LNCaP clone FGC (cell line): ENCODE measurements at regions not wholly inside any gene's neighbourhood (a gene's known extent, or its start where the extent isn't known, plus 50 kb on each side); places are given as distances from the start of the nearest gene placed in this dataset.

Source experiments
- DNase-seq: peaks from one replicate; pipeline ENCODE4 v3.0.0-alpha.2; 2011; ENCODE audit warnings: low read depth
- H3K4me3 ChIP-seq: 2 replicates; pipeline ENCODE4 v1.5.1; 2011; ENCODE audit warnings: mild to moderate bottlenecking, low read depth, low read length, control low read depth
- TF ChIP-seq, protein P1 (sequence below): IDR thresholded peaks from 2 replicates; pipeline ENCODE4 v1.5.1; 2012; ENCODE audit warnings: mild to moderate bottlenecking; ENCODE audit not compliant: control insufficient read depth, insufficient read depth; ENCODE audit errors: extremely low read depth

GRCh38 chr14:34103176-34103575, 152.3 kb upstream of the EGLN3 start:
- H3K4me3 ChIP-seq, result no peak overlapping the region
- TF ChIP-seq, protein P1, sequence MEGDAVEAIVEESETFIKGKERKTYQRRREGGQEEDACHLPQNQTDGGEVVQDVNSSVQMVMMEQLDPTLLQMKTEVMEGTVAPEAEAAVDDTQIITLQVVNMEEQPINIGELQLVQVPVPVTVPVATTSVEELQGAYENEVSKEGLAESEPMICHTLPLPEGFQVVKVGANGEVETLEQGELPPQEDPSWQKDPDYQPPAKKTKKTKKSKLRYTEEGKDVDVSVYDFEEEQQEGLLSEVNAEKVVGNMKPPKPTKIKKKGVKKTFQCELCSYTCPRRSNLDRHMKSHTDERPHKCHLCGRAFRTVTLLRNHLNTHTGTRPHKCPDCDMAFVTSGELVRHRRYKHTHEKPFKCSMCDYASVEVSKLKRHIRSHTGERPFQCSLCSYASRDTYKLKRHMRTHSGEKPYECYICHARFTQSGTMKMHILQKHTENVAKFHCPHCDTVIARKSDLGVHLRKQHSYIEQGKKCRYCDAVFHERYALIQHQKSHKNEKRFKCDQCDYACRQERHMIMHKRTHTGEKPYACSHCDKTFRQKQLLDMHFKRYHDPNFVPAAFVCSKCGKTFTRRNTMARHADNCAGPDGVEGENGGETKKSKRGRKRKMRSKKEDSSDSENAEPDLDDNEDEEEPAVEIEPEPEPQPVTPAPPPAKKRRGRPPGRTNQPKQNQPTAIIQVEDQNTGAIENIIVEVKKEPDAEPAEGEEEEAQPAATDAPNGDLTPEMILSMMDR, result no peak
- DNase-seq, result no peak

DNA sequence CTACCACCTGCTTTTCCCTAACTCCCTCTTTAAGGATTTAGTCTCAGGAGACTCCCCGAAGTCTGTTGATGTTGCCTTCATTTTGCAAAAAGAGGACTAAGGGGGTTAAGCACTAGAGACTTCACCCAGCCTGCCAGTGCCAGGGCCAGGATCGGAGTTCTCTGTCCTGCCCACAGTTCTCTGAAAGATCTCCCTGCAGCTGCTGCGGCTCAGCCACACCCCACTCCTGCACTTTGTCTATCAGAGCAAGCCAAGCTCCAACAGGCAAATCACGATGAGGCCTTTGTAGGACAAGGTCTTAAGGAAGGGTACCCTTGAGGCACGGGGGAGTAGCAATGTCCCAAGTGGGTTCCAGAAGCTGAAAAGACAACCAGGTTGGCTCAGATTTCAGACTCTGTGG, 148.8 kb upstream of the EGLN3 start:
- DNase-seq, result no peak
- TF ChIP-seq, protein P1, result no peak
- no peak overlapping the region for H3K4me3 ChIP-seq

DNA sequence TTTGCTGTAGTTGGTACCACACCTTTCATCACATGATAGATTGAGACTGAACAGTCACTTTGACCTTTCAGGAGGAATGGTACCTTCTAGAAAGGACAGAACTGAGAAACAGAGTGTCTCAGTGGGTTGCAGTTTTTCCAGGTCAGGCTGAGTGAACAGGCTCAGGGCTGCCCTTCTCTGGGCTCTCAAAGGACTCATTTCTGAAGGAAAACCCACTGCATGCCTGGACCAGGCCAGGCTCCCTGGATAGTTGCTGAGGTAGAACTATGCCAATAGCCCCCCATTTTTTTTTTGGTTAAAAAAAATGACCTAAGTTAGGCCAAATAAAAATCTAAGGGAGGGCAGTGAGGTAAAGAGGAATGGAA, 148.1 kb upstream of the EGLN3 start:
- no peak overlapping the region for H3K4me3 ChIP-seq
- TF ChIP-seq, protein P1, result no peak
- no peak for DNase-seq

GRCh38 chr14:34098045-34098984, 147.4 kb upstream of the EGLN3 start:
- DNase-seq, result no peak
- TF ChIP-seq, protein P1, result peak; percentile 68
- no peak overlapping the region for H3K4me3 ChIP-seq

- H3K4me3 ChIP-seq, result no peak overlapping the region
- DNase-seq, result no peak
Measured at GRCh38 chr14:34097644-34098043, 146.8 kb upstream of the EGLN3 start.

GRCh38 chr14:34094384-34094783, 143.5 kb upstream of the EGLN3 start:
- no peak overlapping the region for H3K4me3 ChIP-seq
- TF ChIP-seq, protein P1, result no peak
- DNase-seq, result no peak

More at GRCh38 chr14:34097644-34098043, 146.8 kb upstream of the EGLN3 start:
- TF ChIP-seq, protein P1, result no peak

DNA sequence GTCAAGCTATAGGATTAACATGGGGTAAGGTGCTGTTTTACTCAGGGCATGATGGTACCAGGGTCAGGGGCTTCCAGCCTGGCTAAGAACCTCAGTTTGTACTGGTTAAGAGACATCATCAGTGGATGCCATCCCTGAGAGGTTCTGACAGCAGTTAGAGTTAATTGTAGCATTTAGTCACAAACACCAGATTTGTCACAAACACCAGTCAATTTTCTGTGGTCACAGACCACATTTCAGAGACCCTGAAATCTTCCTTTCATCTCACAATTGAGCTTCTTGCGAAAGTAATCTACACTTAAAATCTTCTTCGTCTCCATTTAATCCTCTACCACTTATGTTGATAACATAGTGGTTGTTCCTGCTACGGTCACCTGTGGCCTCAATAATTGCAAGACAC, 143.0 kb upstream of the EGLN3 start:
- TF ChIP-seq, protein P1, result no peak

More for the DNA sequence above, 143.0 kb upstream of the EGLN3 start:
- H3K4me3 ChIP-seq, result no peak overlapping the region
- no peak for DNase-seq
